GM12878 (cell line): ENCODE measurements at regions not wholly inside any gene's neighbourhood (a gene's known extent, or its start where the extent isn't known, plus 50 kb on each side); places are given as distances from the start of the nearest gene placed in this dataset.

ENCODE experiments used
- SMC3 ChIP-seq: IDR thresholded peaks from 2 replicates; pipeline ENCODE4 v1.6.1; 2011; ENCODE audit warnings: low read length, improper control_type of control experiment, borderline replicate concordance
- TF ChIP-seq, protein P1 (sequence below), 3 experiments: IDR thresholded peaks in 2 of 3; conservative IDR thresholded peaks in 1 of 3; 2 replicates each; pipeline ENCODE4 v1.5.1; 2011; ENCODE audit warnings: low read depth in 3 of 3, low read length in 3 of 3, mild to moderate bottlenecking in 3 of 3, control low read depth in 2 of 3, moderate library complexity in 2 of 3, inconsistent platforms in 1 of 3, mixed read lengths in 1 of 3; ENCODE audit not compliant: control insufficient read depth in 2 of 3, insufficient read depth in 1 of 3; ENCODE audit errors: extremely low read depth in 1 of 3

GRCh38 chr14:45705940-45706534 lies 453.0 kb upstream of the MIS18BP1 start:
- TF ChIP-seq, protein P1, sequence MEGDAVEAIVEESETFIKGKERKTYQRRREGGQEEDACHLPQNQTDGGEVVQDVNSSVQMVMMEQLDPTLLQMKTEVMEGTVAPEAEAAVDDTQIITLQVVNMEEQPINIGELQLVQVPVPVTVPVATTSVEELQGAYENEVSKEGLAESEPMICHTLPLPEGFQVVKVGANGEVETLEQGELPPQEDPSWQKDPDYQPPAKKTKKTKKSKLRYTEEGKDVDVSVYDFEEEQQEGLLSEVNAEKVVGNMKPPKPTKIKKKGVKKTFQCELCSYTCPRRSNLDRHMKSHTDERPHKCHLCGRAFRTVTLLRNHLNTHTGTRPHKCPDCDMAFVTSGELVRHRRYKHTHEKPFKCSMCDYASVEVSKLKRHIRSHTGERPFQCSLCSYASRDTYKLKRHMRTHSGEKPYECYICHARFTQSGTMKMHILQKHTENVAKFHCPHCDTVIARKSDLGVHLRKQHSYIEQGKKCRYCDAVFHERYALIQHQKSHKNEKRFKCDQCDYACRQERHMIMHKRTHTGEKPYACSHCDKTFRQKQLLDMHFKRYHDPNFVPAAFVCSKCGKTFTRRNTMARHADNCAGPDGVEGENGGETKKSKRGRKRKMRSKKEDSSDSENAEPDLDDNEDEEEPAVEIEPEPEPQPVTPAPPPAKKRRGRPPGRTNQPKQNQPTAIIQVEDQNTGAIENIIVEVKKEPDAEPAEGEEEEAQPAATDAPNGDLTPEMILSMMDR (IDR thresholded peaks at IDR 0.05 in 2 of 3, conservative IDR thresholded peaks at IDR 0.05 in 1 of 3; ENCODE audit: control insufficient read depth in 2 of 3, extremely low read depth in 1 of 3, insufficient read depth in 1 of 3, low read depth in 3 of 3, low read length in 3 of 3), result no peak
- TF ChIP-seq SMC3, result no peak
